GM18870 (cell line): ENCODE measurements at regions not wholly inside any gene's neighbourhood (a gene's known extent, or its start where the extent isn't known, plus 50 kb on each side); places are given as distances from the start of the nearest gene placed in this dataset.

Experiments used
- ATAC-seq: cut with Tn5 transposase; IDR thresholded peaks from one replicate; pipeline ENCODE4 v1.9.1; 2021; ENCODE audit warnings: moderate library complexity; ENCODE audit not compliant: unreplicated experiment

GRCh38 chr22:48227341-48228018 lies 1465.0 kb downstream of the TBC1D22A start:
- ATAC-seq = no peak

- ATAC-seq = no peak
Measured at GRCh38 chr22:48226026-48227013, 1463.9 kb downstream of the TBC1D22A start.

GRCh38 chr22:48224332-48224731 lies 1461.9 kb downstream of the TBC1D22A start:
- no peak for ATAC-seq

GRCh38 chr22:48223488-48224190 lies 1461.2 kb downstream of the TBC1D22A start:
- no peak for ATAC-seq

GRCh38 chr22:48222742-48223487 lies 1460.5 kb downstream of the TBC1D22A start:
- ATAC-seq = no peak

GRCh38 chr22:48218889-48219420 lies 1456.5 kb downstream of the TBC1D22A start:
- ATAC-seq = no peak

- no peak for ATAC-seq
Measured at GRCh38 chr22:48217596-48217995, 1455.1 kb downstream of the TBC1D22A start.

- ATAC-seq = no peak
Measured at GRCh38 chr22:48212727-48213126, 1450.3 kb downstream of the TBC1D22A start.

- ATAC-seq = no peak
Measured at GRCh38 chr22:48210812-48211211, 1448.4 kb downstream of the TBC1D22A start.

GRCh38 chr22:48210198-48210580 lies 1447.7 kb downstream of the TBC1D22A start:
- no peak for ATAC-seq

GRCh38 chr22:48209473-48210197 lies 1447.2 kb downstream of the TBC1D22A start:
- ATAC-seq = no peak

GRCh38 chr22:48208894-48209293 lies 1446.4 kb downstream of the TBC1D22A start:
- no peak for ATAC-seq

- no peak for ATAC-seq
Measured at GRCh38 chr22:48207919-48208535, 1445.6 kb downstream of the TBC1D22A start.

- ATAC-seq = no peak
Measured at GRCh38 chr22:48205790-48206189, 1443.3 kb downstream of the TBC1D22A start.

GRCh38 chr22:48205161-48205560 lies 1442.7 kb downstream of the TBC1D22A start:
- ATAC-seq = no peak

GRCh38 chr22:48204296-48204695 lies 1441.8 kb downstream of the TBC1D22A start:
- ATAC-seq = no peak

GRCh38 chr22:48199667-48200066 lies 1437.2 kb downstream of the TBC1D22A start:
- no peak for ATAC-seq

- no peak for ATAC-seq
Measured at GRCh38 chr22:48198489-48199459, 1436.3 kb downstream of the TBC1D22A start.
